Astrocyte (in vitro differentiated cells and primary cell): ENCODE measurements at regions not wholly inside any gene's neighbourhood (a gene's known extent, or its start where the extent isn't known, plus 50 kb on each side); places are given as distances from the start of the nearest gene placed in this dataset.

Experiments
- EZH2 ChIP-seq: IDR thresholded peaks from 2 replicates; pipeline ENCODE4 v1.6.1; 2012; ENCODE audit warnings: mild to moderate bottlenecking, low read length, inconsistent platforms; ENCODE audit not compliant: insufficient read depth
- TF ChIP-seq, protein P1 (sequence below): IDR thresholded peaks from 2 replicates; pipeline ENCODE4 v1.5.1; 2011; ENCODE audit warnings: low read depth, mild to moderate bottlenecking, inconsistent platforms, low read length, moderate library complexity; ENCODE audit not compliant: insufficient read depth

DNA sequence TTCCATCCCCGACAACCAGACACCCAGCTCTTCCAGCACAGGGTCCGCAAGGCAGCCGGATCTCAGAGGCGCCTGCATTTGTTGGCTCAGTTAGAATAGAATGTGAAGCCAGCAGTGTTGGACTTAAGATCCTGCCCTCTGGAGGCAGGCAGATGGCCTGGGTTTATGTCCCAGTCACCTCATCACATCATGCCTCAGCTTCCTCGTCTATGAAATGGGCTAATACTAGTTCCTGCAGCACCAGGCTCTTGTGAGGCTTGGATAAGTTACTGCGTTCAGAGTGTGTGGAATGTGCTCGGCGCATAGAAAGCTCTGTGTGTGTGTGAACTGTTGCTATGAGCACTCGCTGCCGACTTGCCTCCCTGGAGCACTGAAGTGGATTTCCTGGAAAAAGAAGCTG is 202.5 kb upstream of the GPR26 start:
- TF ChIP-seq, protein P1, sequence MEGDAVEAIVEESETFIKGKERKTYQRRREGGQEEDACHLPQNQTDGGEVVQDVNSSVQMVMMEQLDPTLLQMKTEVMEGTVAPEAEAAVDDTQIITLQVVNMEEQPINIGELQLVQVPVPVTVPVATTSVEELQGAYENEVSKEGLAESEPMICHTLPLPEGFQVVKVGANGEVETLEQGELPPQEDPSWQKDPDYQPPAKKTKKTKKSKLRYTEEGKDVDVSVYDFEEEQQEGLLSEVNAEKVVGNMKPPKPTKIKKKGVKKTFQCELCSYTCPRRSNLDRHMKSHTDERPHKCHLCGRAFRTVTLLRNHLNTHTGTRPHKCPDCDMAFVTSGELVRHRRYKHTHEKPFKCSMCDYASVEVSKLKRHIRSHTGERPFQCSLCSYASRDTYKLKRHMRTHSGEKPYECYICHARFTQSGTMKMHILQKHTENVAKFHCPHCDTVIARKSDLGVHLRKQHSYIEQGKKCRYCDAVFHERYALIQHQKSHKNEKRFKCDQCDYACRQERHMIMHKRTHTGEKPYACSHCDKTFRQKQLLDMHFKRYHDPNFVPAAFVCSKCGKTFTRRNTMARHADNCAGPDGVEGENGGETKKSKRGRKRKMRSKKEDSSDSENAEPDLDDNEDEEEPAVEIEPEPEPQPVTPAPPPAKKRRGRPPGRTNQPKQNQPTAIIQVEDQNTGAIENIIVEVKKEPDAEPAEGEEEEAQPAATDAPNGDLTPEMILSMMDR, result no peak
- TF ChIP-seq EZH2, result no peak
